Heart right ventricle (tissue), 16 donors: ENCODE measurements at regions not wholly inside any gene's neighbourhood (a gene's known extent, or its start where the extent isn't known, plus 50 kb on each side); places are given as distances from the start of the nearest gene placed in this dataset.

ENCODE experiments used
- ATAC-seq, 8 donors: fragments of 200-7000 bp; cut with Tn5 transposase; one replicate each; pipeline ENCODE4 v1.9.1; 2020; ENCODE audit warnings: mild to moderate bottlenecking in 8 of 8, moderate library complexity in 8 of 8, moderate number of reproducible peaks in 1 of 8
- DNase-seq, 2 donors: peaks; one replicate each; pipeline ENCODE4 v3.0.0-alpha.2; 2020
- H3K27ac ChIP-seq, 10 donors: fragments of 200-600 bp; sonication (generic) in 2 of 10; one replicate each; pipeline versions ENCODE4 v1.5.0 to v1.8.0; 2020 to 2022; ENCODE audit warnings: mild to moderate bottlenecking in 3 of 10
- H3K27me3 ChIP-seq, 7 donors: fragments of 200-600 bp; one replicate each; pipeline ENCODE4 v1.8.0; 2021 to 2022; ENCODE audit warnings: mild to moderate bottlenecking in 2 of 7
- H3K36me3 ChIP-seq, 9 donors: fragments of 200-600 bp; sonication (generic) in 1 of 9; one replicate each; pipeline versions ENCODE4 v1.5.0 to v1.8.0; 2020 to 2022; ENCODE audit warnings: mild to moderate bottlenecking in 2 of 9
- H3K4me1 ChIP-seq, 9 donors: fragments of 200-600 bp; sonication (generic) in 1 of 9; one replicate each; pipeline versions ENCODE4 v1.5.0 to v1.8.0; 2020 to 2022; ENCODE audit warnings: mild to moderate bottlenecking in 4 of 9
- H3K4me3 ChIP-seq, 10 donors: fragments of 200-600 bp; sonication (generic) in 2 of 10; one replicate each; pipeline versions ENCODE4 v1.5.0 to v1.8.0; 2020 to 2022; ENCODE audit warnings: mild to moderate bottlenecking in 7 of 10, moderate library complexity in 2 of 10
- H3K9me3 ChIP-seq, 11 donors: fragments of 200-600 bp in 10 of 11; sonication (generic) in 2 of 11; one replicate each; pipeline versions ENCODE4 v1.5.0 to v1.8.0; 2013 to 2022; ENCODE audit warnings: mild to moderate bottlenecking in 2 of 11, control low read depth in 1 of 11, moderate library complexity in 1 of 11
- CTCF ChIP-seq, 9 donors: fragments of 200-600 bp; sonication (generic) in 2 of 9; IDR thresholded peaks; one replicate each; pipeline versions ENCODE4 v1.5.0 to v1.8.0; 2021 to 2022; ENCODE audit warnings: antibody characterized with exemption in 9 of 9, mild to moderate bottlenecking in 5 of 9, moderate library complexity in 1 of 9
- WGBS, 2 donors: extraction: QIAGEN DNeasy Blood & Tissue Kit; methylation state at CpG; one replicate each; pipeline ENCODE4 v1.1.7; 2013; ENCODE audit warnings: inconsistent platforms in 1 of 2; 5-methylcytosine and 5-hydroxymethylcytosine counted together
- intact Hi-C, 10 donors: fragments of 100-400 bp; cut with DNase I; formaldehyde crosslinking; loops; one replicate each; pipeline versions ENCODE4 v1.11.1 to v1.14.2; 2022
- donor health status: Arrhythmogenic right ventricular cardiomyopathy.
- donor health status: ischemic (EF 13 %, LVEDD 7.1; RV severe dilation, severe dysfunction).
- donor health status: healthy with polysubstance abuse.
- donor health status: DM: no; HTN: yes; CAD: no.
- donor health status: DM: no; HTN: no; CAD: no.
- donor health status: ischemic (EF 25% LVEDD 6.9; RV normal size, moderate dysfunction).
- donor health status: ischemic (EF 25% LVEDD 5.7; RV mildly dilated, moderate dysfunction).
- donor health status: healthy.
- donor health status: DM: yes; HTN: yes; CAD: no.
- donor health status: Ischemic cardiomyopathy.
- donor health status: ischemic (EF 35%, LVEDD 5.7; RV mildly dilated, moderate dysfunction).
- donor health status: nonischemic (EF 11% LVEDD 7.7; RV severe dilation, severe dysfunction).
- donor health status: DM: yes; HTN: yes; CAD: no.
- donor health status: PGD.
- donor health status: ischemic (EF 29% LVEDD 5.4; RV normal size, mild dysfunction).
- donor health status: nonischemic (EF 23%, LVEDD 6.1; RV moderate dilation, normal function).

GRCh38 chr7:88450874-88451273, 144.2 kb upstream of the STEAP4 start:
- no peak overlapping the region for H3K27ac ChIP-seq
- H3K4me1 ChIP-seq: no peaks in the 10 kb centered on the region
- DNase-seq (no peak), ATAC-seq (no peak)
- no peaks in the 10 kb centered on the region for H3K27me3 ChIP-seq
- intact Hi-C loops: no loop called here
- H3K9me3 ChIP-seq: no peaks in the 10 kb centered on the region
- no peak overlapping the region for H3K4me3 ChIP-seq
- 86 to 89% methylated on average over 1 of the region's 1 CpG for WGBS, 2 donors
- no peak for TF ChIP-seq CTCF (IDR thresholded peaks at IDR 0.05)
- H3K36me3 ChIP-seq: no peaks in the 10 kb centered on the region

- intact Hi-C loops: no loop called here
- H3K4me1 ChIP-seq: no peaks in the 10 kb centered on the region
- 61 to 80% methylated on average over 1 of the region's 1 CpG for WGBS, 2 donors
- no peak overlapping the region for H3K27ac ChIP-seq
- DNase-seq (no peak), ATAC-seq (no peak)
- H3K27me3 ChIP-seq: no peaks in the 10 kb centered on the region
- H3K9me3 ChIP-seq: no peaks in the 10 kb centered on the region
- TF ChIP-seq CTCF (IDR thresholded peaks at IDR 0.05): no peak
- no peaks in the 10 kb centered on the region for H3K36me3 ChIP-seq
- no peak overlapping the region for H3K4me3 ChIP-seq
These were observed 142.7 kb upstream of the STEAP4 start for GRCh38 chr7:88449410-88449809.

GRCh38 chr7:88442413-88442812, 135.7 kb upstream of the STEAP4 start:
- H3K27ac ChIP-seq: no peak overlapping the region
- WGBS, 2 donors: 34 to 44% methylated on average over 1 of the region's 1 CpG
- H3K4me3 ChIP-seq: no peak overlapping the region
- H3K4me1 ChIP-seq: no peaks in the 10 kb centered on the region
- DNase-seq (no peak), ATAC-seq (no peak)
- H3K36me3 ChIP-seq: no peaks in the 10 kb centered on the region
- H3K9me3 ChIP-seq: no peaks in the 10 kb centered on the region
- no peak for TF ChIP-seq CTCF (IDR thresholded peaks at IDR 0.05)
- H3K27me3 ChIP-seq: no peaks in the 10 kb centered on the region
- intact Hi-C loops: no loop called here

- no peak for ATAC-seq
- Histone ChIP-seq H3K36me3 (no peaks in the 10 kb centered on the region), H3K27me3 (no peaks in the 10 kb centered on the region), H3K4me3 (no peak overlapping the region), H3K27ac (no peak overlapping the region), H3K4me1 (no peaks in the 10 kb centered on the region), H3K9me3 (peaks cover 0 to 4% (median 0%) of the 10 kb centered on the region in 11 donors)
- no peak for DNase-seq
- intact Hi-C loops: no loop called here
- TF ChIP-seq CTCF (IDR thresholded peaks at IDR 0.05): no peak
These were observed 130.4 kb upstream of the STEAP4 start for GRCh38 chr7:88437132-88437531.

- Histone ChIP-seq H3K4me3 (no peak overlapping the region), H3K4me1 (no peaks in the 10 kb centered on the region), H3K9me3 (peaks cover 0 to 4% (median 0%) of the 10 kb centered on the region in 11 donors), H3K36me3 (no peaks in the 10 kb centered on the region), H3K27ac (no peak overlapping the region), H3K27me3 (no peaks in the 10 kb centered on the region)
- intact Hi-C loops: no loop called here
- ATAC-seq (no peak), DNase-seq (no peak)
- WGBS, 2 donors: 52% methylated on average over 2 of the region's 2 CpGs
- no peak for TF ChIP-seq CTCF (IDR thresholded peaks at IDR 0.05)
These were observed 125.6 kb upstream of the STEAP4 start for GRCh38 chr7:88432301-88432700.
